GM18951 (cell line): ENCODE measurements at regions not wholly inside any gene's neighbourhood (a gene's known extent, or its start where the extent isn't known, plus 50 kb on each side); places are given as distances from the start of the nearest gene placed in this dataset.

Experiments
- POLR2A ChIP-seq: IDR thresholded peaks from 4 replicates; pipeline ENCODE4 v1.6.1; 2011; ENCODE audit warnings: mild to moderate bottlenecking; ENCODE audit not compliant: insufficient read length, insufficient read depth; ENCODE audit errors: extremely low read depth
- in situ Hi-C: fragments of 300-500 bp; cut with MboI; formaldehyde crosslinking; loops from one replicate; pipeline ENCODE4 v1.12.0; 2022; ENCODE audit warnings: low sequenced_read_pairs, mixed read lengths, inconsistent platforms; ENCODE audit not compliant: unreplicated experiment

GRCh38 chr2:35794796-35795450 is 560.7 kb upstream of the CRIM1 start:
- in situ Hi-C loops = no loop called here
- no peak for TF ChIP-seq POLR2A

- in situ Hi-C loops = no loop called here
- no peak for TF ChIP-seq POLR2A
Observed at GRCh38 chr2:35790292-35790691, 565.3 kb upstream of the CRIM1 start.

GRCh38 chr2:35788543-35788942 is 567.0 kb upstream of the CRIM1 start:
- TF ChIP-seq POLR2A = no peak
- in situ Hi-C loops = no loop called here

GRCh38 chr2:35787302-35788031 is 568.1 kb upstream of the CRIM1 start:
- in situ Hi-C loops = no loop called here
- TF ChIP-seq POLR2A = no peak

GRCh38 chr2:35785564-35785963 is 570.0 kb upstream of the CRIM1 start:
- in situ Hi-C loops = no loop called here
- no peak for TF ChIP-seq POLR2A

- in situ Hi-C loops = no loop called here
Observed at GRCh38 chr2:35784777-35785176, 570.8 kb upstream of the CRIM1 start.

GRCh38 chr2:35783723-35784122 is 571.9 kb upstream of the CRIM1 start:
- in situ Hi-C loops = no loop called here
- no peak for TF ChIP-seq POLR2A

More at GRCh38 chr2:35784777-35785176, 570.8 kb upstream of the CRIM1 start:
- no peak for TF ChIP-seq POLR2A

- no peak for TF ChIP-seq POLR2A
- in situ Hi-C loops = no loop called here
Observed at GRCh38 chr2:35741556-35741955, 614.0 kb upstream of the CRIM1 start.

- in situ Hi-C loops = no loop called here
- no peak for TF ChIP-seq POLR2A
Observed at GRCh38 chr2:35731674-35732073, 623.9 kb upstream of the CRIM1 start.

- in situ Hi-C loops = no loop called here
- TF ChIP-seq POLR2A = no peak
Observed at GRCh38 chr2:35714883-35715282, 640.7 kb upstream of the CRIM1 start.

- in situ Hi-C loops = no loop called here
- TF ChIP-seq POLR2A = no peak
Observed at GRCh38 chr2:35708411-35708923, 647.1 kb upstream of the CRIM1 start.

- in situ Hi-C loops = no loop called here
- no peak for TF ChIP-seq POLR2A
Observed at GRCh38 chr2:35688309-35688708, 667.3 kb upstream of the CRIM1 start.

- no peak for TF ChIP-seq POLR2A
- in situ Hi-C loops = no loop called here
Observed at GRCh38 chr2:35651688-35652323, 703.8 kb upstream of the CRIM1 start.
